ENCODE measurements at regions not wholly inside any gene's neighbourhood (a gene's known extent, or its start where the extent isn't known, plus 50 kb on each side); places are given as distances from the start of the nearest gene placed in this dataset.

DNA sequence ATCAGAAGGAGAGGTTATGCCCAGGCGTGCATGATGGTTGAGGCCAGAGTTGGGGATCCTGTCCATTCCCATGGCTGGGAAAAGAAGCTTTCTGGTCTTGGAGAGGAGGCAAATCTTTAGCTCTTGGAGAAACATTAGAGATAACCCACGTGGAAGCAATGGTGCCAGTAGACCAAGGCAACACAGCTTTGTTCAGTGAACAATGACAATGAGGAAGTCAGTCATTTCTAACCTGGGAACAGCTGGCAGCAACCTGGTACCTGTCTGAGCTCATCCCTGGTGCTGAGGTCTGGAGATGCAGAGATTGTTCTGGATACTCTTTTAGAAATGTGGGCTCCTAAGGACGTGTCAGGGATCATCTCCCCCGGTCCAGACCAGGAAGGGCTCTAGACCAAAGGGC lies 76.7 kb upstream of the PAX1 start:
- H3K4me3 ChIP-seq: no peak overlapping the region
- TF ChIP-seq POLR2AphosphoS5 (IDR thresholded peaks at IDR 0.05): no peak
- no peaks in the 10 kb centered on the region for H3K36me3 ChIP-seq
- H3K27me3 ChIP-seq: peaks cover 0 to 28% (median 0%) of the 10 kb centered on the region in 4 donors
- WGBS: 87% methylated on average over 4 of the region's 4 CpGs
- H3K27ac ChIP-seq (replicated peaks in 1 of 4): no peak overlapping the region
- no peaks in the 10 kb centered on the region for H3K4me1 ChIP-seq
- intact Hi-C loops (cut with DNase I): no loop called here
- H3K9me3 ChIP-seq: no peaks in the 10 kb centered on the region
- no peak for DNase-seq (ENCODE audit: extremely low spot score)

DNA sequence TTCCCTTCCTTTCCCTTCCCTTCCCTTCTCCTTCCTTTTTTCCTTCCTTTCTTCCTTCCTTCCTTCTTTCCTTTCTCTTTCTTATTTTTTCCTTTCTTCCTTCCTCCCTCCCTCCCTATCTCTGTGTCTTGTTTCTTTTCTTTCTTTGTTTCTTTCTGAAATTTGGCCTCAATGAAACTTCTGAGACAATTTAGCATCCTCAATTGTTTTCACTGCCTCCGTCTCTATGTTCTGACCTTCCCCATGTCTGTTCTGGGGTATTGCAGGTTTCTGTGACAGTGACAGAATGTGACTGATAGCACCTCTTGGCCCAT lies 81.7 kb upstream of the PAX1 start:
- H3K27ac ChIP-seq (replicated peaks in 1 of 4): no peak overlapping the region
- H3K4me3 ChIP-seq: no peak overlapping the region
- intact Hi-C loops (cut with DNase I): no loop called here
- WGBS: 81% methylated on average over 1 of the region's 1 CpG
- no peaks in the 10 kb centered on the region for H3K4me1 ChIP-seq
- H3K36me3 ChIP-seq: no peaks in the 10 kb centered on the region
- TF ChIP-seq EP300 (IDR thresholded peaks at IDR 0.05): no peak
- no peak for TF ChIP-seq POLR2AphosphoS5 (IDR thresholded peaks at IDR 0.05)
- no peak for TF ChIP-seq CTCF (IDR thresholded peaks at IDR 0.05)
- no peak for TF ChIP-seq POLR2A (IDR thresholded peaks at IDR 0.05; ENCODE audit: low read depth)
- DNase-seq (ENCODE audit: extremely low spot score): no peak
- H3K27me3 ChIP-seq: peaks cover 0 to 37% (median 0%) of the 10 kb centered on the region in 4 donors
- H3K9me3 ChIP-seq: no peaks in the 10 kb centered on the region

- Histone ChIP-seq H3K27me3 (peaks cover 0 to 34% (median 0%) of the 10 kb centered on the region in 4 donors), H3K36me3 (no peaks in the 10 kb centered on the region), H3K9me3 (no peaks in the 10 kb centered on the region), H3K4me1 (no peaks in the 10 kb centered on the region), H3K27ac (replicated peaks in 1 of 4) (no peak overlapping the region), H3K4me3 (no peak overlapping the region)
- peak; percentile 80 for DNase-seq (ENCODE audit: extremely low spot score)
- intact Hi-C loops (cut with DNase I): no loop called here
- 53% methylated on average over 2 of the region's 2 CpGs for WGBS
- TF ChIP-seq CTCF (IDR thresholded peaks at IDR 0.05) (no peak), EP300 (IDR thresholded peaks at IDR 0.05) (no peak), POLR2A (IDR thresholded peaks at IDR 0.05; ENCODE audit: low read depth) (no peak), POLR2AphosphoS5 (IDR thresholded peaks at IDR 0.05) (no peak)
These were observed 82.2 kb upstream of the PAX1 start for GRCh38 chr20:21623074-21623780.

DNA sequence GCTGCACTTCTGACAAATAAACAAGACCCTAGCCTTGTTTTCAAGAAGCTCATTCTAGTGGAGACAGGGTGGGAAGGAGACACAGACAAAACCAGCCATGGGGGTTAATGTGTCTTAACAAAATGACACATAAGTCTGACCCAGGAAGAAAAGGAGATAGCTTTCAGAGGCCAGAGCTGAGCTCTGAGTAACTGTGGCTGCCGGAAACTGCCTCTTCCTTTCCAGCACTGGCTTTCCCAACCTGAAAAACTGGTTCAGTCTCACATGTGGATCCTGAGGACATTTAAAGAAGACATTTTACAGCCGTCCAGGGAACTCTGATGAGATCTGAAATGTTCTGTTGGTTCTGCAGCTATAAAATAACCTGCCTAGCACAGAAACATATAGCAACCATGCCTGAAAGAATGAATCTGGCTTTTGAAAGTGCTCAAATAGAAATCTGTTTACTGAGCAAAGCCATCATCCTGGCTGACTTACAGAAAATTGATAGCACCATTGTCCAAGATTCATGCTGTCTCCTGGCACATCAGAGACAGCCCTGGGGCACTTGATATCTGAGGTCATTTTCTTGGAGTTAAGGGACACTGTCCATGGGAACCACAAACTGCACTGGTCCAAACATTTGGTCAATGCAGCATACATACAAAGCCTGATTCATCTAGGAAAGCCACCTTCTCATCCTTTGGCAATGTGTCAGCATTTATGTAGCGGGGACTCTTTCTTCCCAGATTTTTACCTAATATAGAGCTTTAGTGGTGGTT lies 83.2 kb upstream of the PAX1 start:
- Histone ChIP-seq H3K36me3 (no peaks in the 10 kb centered on the region), H3K27me3 (peaks cover 0 to 34% (median 0%) of the 10 kb centered on the region in 4 donors), H3K9me3 (no peaks in the 10 kb centered on the region), H3K4me1 (no peaks in the 10 kb centered on the region), H3K4me3 (no peak overlapping the region), H3K27ac (replicated peaks in 1 of 4) (no peak overlapping the region)
- intact Hi-C loops (cut with DNase I): no loop called here
- DNase-seq (ENCODE audit: extremely low spot score): peak; percentile 74
- WGBS: 52% methylated on average over 3 of the region's 3 CpGs
- no peak for TF ChIP-seq CTCF (IDR thresholded peaks at IDR 0.05)
- TF ChIP-seq POLR2AphosphoS5 (IDR thresholded peaks at IDR 0.05): no peak
- no peak for TF ChIP-seq EP300 (IDR thresholded peaks at IDR 0.05)
- TF ChIP-seq POLR2A (IDR thresholded peaks at IDR 0.05; ENCODE audit: low read depth): no peak

GRCh38 chr20:21618759-21619416 lies 86.6 kb upstream of the PAX1 start:
- peaks cover 0 to 43% (median 0%) of the 10 kb centered on the region in 4 donors for H3K27me3 ChIP-seq
- DNase-seq (ENCODE audit: extremely low spot score): peak; percentile 39
- no peaks in the 10 kb centered on the region for H3K9me3 ChIP-seq
- H3K27ac ChIP-seq (replicated peaks in 1 of 4): no peak overlapping the region
- no peaks in the 10 kb centered on the region for H3K4me1 ChIP-seq
- H3K36me3 ChIP-seq: no peaks in the 10 kb centered on the region
- no peak for TF ChIP-seq POLR2AphosphoS5 (IDR thresholded peaks at IDR 0.05)
- no peak for TF ChIP-seq EP300 (IDR thresholded peaks at IDR 0.05)
- no peak for TF ChIP-seq CTCF (IDR thresholded peaks at IDR 0.05)
- no peak for TF ChIP-seq POLR2A (IDR thresholded peaks at IDR 0.05; ENCODE audit: low read depth)
- no peak overlapping the region for H3K4me3 ChIP-seq
- 44% methylated on average over 7 of the region's 7 CpGs for WGBS
- intact Hi-C loops (cut with DNase I): no loop called here

Data from esophagus muscularis mucosa (tissue), 4 donors.